GM12891 (cell line): ENCODE measurements at regions not wholly inside any gene's neighbourhood (a gene's known extent, or its start where the extent isn't known, plus 50 kb on each side); places are given as distances from the start of the nearest gene placed in this dataset.

Experiments used
- PAX5 ChIP-seq: IDR thresholded peaks from 2 replicates; pipeline ENCODE4 v1.6.1; 2011; ENCODE audit warnings: low read length, moderate library complexity, mild to moderate bottlenecking; ENCODE audit not compliant: insufficient read depth, severe bottlenecking
- POLR2A ChIP-seq: IDR thresholded peaks from 2 replicates; pipeline ENCODE4 v1.6.1; 2011; ENCODE audit warnings: low read depth, low read length, control low read depth
- POLR2AphosphoS5 ChIP-seq: IDR thresholded peaks from 2 replicates; pipeline ENCODE4 v1.6.1; 2011; ENCODE audit warnings: low read depth, low read length, control low read depth
- TAF1 ChIP-seq: IDR thresholded peaks from 2 replicates; pipeline ENCODE4 v1.6.1; 2011; ENCODE audit warnings: low read depth, low read length, control low read depth

DNA sequence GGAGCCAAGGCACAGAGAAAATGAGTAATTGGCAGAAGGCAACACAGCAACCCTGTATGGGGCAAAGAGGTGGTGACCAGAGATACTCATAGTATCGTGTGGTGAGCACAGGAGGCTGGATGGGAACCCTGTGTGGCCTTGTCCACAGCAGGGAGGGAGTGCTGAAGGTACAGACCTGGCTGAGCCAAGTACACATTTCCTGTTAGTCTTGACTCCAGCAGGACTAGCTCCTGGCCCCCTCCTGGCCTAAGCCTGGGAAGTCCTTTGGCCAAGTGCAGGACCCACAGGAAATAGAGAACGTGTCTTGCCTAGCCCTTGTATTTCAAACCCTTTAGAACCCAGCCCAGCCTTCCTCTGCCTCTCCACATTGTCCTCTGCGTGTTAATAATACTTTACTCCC, 289.8 kb upstream of the PWP1 start:
- TF ChIP-seq POLR2A (no peak), POLR2AphosphoS5 (no peak), TAF1 (no peak), PAX5 (no peak)
